ENCODE measurements at regions not wholly inside any gene's neighbourhood (a gene's known extent, or its start where the extent isn't known, plus 50 kb on each side); places are given as distances from the start of the nearest gene placed in this dataset.

- TF ChIP-seq CTCF (IDR thresholded peaks at IDR 0.05) (no peak), POLR2A (IDR thresholded peaks at IDR 0.05) (no peak)
Measured at GRCh38 chr7:12107381-12107780, 103.7 kb upstream of the TMEM106B start.
